ENCODE measurements at regions not wholly inside any gene's neighbourhood (a gene's known extent, or its start where the extent isn't known, plus 50 kb on each side); places are given as distances from the start of the nearest gene placed in this dataset.

DNA sequence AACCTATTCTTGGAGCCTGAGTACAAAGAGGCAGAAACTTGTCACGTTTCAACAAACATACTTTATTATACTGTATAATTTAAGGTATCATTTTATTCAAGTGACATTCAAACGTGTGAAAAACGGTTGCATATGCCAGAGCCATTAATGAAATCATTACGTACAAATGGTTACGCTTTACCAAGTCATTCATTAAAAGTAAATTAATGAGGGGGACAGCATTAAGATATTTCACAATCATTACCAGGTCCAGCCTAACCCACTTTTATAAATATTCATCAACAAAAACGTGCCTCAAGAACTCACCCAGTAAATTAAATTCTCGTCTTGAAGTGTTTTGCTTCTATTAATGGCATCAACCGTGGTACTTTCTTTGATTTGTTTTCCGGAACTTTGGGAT lies 253.0 kb downstream of the RPS24 start:
- no peak overlapping the region for H3K4me3 ChIP-seq
- no peaks in the 10 kb centered on the region for H3K9me3 ChIP-seq
- DNase-seq (no peak), ATAC-seq (ENCODE audit: low FRiP score in 2 of 2) (no peak)
- no peaks in the 10 kb centered on the region for H3K27me3 ChIP-seq
- H3K4me1 ChIP-seq, result no peaks in the 10 kb centered on the region
- H3K36me3 ChIP-seq, result no peaks in the 10 kb centered on the region
- H3K27ac ChIP-seq, result no peak overlapping the region
- TF ChIP-seq, protein P1, sequence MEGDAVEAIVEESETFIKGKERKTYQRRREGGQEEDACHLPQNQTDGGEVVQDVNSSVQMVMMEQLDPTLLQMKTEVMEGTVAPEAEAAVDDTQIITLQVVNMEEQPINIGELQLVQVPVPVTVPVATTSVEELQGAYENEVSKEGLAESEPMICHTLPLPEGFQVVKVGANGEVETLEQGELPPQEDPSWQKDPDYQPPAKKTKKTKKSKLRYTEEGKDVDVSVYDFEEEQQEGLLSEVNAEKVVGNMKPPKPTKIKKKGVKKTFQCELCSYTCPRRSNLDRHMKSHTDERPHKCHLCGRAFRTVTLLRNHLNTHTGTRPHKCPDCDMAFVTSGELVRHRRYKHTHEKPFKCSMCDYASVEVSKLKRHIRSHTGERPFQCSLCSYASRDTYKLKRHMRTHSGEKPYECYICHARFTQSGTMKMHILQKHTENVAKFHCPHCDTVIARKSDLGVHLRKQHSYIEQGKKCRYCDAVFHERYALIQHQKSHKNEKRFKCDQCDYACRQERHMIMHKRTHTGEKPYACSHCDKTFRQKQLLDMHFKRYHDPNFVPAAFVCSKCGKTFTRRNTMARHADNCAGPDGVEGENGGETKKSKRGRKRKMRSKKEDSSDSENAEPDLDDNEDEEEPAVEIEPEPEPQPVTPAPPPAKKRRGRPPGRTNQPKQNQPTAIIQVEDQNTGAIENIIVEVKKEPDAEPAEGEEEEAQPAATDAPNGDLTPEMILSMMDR (IDR thresholded peaks at IDR 0.05), result no peak
- TF ChIP-seq POLR2AphosphoS5 (IDR thresholded peaks at IDR 0.05) (no peak), EP300 (IDR thresholded peaks at IDR 0.05) (no peak), POLR2A (IDR thresholded peaks at IDR 0.05) (no peak)
- 86 to 87% methylated on average over 9 of the region's 9 CpGs for WGBS, 2 donors

DNA sequence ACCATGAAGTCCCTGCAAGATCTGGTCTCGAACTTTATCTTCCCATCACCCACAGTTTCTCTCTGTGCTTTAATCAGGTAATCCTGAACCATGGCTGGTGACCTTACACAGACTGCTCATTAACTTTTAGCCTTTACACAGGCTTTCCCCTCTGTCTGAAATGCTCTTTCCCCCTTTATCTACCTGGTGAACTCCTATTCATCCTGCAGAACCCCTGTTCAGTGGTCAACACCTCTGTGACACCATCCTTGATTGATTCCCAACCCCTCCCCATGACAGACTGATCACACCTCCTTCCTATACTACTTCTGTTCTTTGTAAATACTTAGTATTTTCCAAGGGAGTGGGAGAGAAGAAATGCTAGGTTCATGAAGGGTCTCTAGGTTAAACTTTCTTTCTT lies 254.0 kb downstream of the RPS24 start:
- TF ChIP-seq EP300 (IDR thresholded peaks at IDR 0.05) (no peak), POLR2AphosphoS5 (IDR thresholded peaks at IDR 0.05) (no peak), POLR2A (IDR thresholded peaks at IDR 0.05) (no peak)
- TF ChIP-seq, protein P1 (IDR thresholded peaks at IDR 0.05), result no peak
- Histone ChIP-seq H3K4me3 (no peak overlapping the region), H3K4me1 (no peaks in the 10 kb centered on the region), H3K9me3 (no peaks in the 10 kb centered on the region), H3K36me3 (no peaks in the 10 kb centered on the region), H3K27me3 (no peaks in the 10 kb centered on the region), H3K27ac (no peak overlapping the region)
- DNase-seq (no peak), ATAC-seq (ENCODE audit: low FRiP score in 2 of 2) (no peak)
- 78 to 84% methylated on average over 1 of the region's 1 CpG for WGBS, 2 donors

DNA sequence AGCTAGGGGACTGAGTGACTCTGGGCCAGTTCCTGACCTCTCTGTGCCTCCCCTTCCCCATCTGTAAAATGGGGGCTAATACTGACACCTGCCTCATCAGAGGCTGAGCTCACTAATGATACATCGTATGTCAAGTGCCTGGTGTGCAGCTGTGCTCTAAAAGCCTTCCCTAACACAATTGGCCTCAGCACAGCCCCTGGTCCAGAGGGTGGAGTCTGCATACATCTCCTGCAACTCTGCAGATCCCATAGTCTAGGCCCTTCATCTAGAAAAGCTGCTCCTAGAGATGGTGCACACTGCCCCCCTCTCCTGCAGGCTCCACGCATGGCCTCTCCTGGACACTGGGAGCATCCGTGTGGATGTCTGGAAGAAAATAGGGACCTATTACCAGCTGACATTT lies 255.0 kb downstream of the RPS24 start:
- no peaks in the 10 kb centered on the region for H3K36me3 ChIP-seq
- ATAC-seq (ENCODE audit: low FRiP score in 2 of 2), result no peak
- no peaks in the 10 kb centered on the region for H3K9me3 ChIP-seq
- 92 to 93% methylated on average over 3 of the region's 3 CpGs for WGBS, 2 donors
- H3K27me3 ChIP-seq, result no peaks in the 10 kb centered on the region
- DNase-seq, result no peak
- no peak overlapping the region for H3K27ac ChIP-seq
- H3K4me3 ChIP-seq, result no peak overlapping the region
- no peak for TF ChIP-seq EP300 (IDR thresholded peaks at IDR 0.05)
- TF ChIP-seq POLR2A (IDR thresholded peaks at IDR 0.05), result no peak
- TF ChIP-seq, protein P1 (IDR thresholded peaks at IDR 0.05), result no peak
- TF ChIP-seq POLR2AphosphoS5 (IDR thresholded peaks at IDR 0.05), result no peak
- no peaks in the 10 kb centered on the region for H3K4me1 ChIP-seq

DNA sequence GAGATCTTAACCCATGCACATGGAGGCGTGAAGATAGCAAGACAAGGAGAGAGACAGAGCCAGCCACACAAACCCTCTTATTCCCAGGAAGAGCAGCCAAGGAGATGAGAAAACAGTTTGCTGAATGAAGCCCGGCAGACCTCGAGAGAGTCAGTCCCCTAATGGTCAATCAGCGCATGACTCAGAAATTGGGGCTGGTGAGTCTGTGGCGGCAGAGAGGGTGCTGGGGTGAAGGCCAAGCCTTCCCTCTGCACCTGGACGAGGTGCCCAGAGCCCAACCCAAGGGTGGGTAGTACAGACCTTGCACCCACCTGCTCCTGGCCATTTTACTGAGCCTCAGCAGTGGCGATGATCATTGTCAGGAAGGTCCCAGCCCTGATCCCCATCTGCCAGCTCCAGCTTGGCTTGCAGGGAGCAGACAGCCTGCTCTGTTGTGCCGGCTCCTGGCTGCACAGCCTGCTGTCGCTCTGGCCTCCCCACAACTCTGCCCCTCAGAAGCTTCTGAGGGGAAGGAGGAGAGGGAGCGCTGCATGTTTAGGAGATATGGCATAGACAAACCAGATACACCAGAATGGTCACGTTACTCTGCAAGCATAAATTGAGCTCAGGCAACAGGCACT lies 256.6 kb downstream of the RPS24 start:
- H3K4me3 ChIP-seq, result no peak overlapping the region
- ATAC-seq (ENCODE audit: low FRiP score in 2 of 2), result no peak
- 81 to 89% methylated on average over 7 to 10 of the region's 11 CpGs for whole genome bisulfite sequencing, 2 donors
- no peaks in the 10 kb centered on the region for H3K9me3 ChIP-seq
- DNase-seq, result no peak
- no peak overlapping the region for H3K27ac ChIP-seq
- no peaks in the 10 kb centered on the region for H3K27me3 ChIP-seq
- no peaks in the 10 kb centered on the region for H3K36me3 ChIP-seq
- no peaks in the 10 kb centered on the region for H3K4me1 ChIP-seq
- TF ChIP-seq POLR2A (IDR thresholded peaks at IDR 0.05) (no peak), EP300 (IDR thresholded peaks at IDR 0.05) (no peak), POLR2AphosphoS5 (IDR thresholded peaks at IDR 0.05) (no peak)
- TF ChIP-seq, protein P1 (IDR thresholded peaks at IDR 0.05), result no peak

DNA sequence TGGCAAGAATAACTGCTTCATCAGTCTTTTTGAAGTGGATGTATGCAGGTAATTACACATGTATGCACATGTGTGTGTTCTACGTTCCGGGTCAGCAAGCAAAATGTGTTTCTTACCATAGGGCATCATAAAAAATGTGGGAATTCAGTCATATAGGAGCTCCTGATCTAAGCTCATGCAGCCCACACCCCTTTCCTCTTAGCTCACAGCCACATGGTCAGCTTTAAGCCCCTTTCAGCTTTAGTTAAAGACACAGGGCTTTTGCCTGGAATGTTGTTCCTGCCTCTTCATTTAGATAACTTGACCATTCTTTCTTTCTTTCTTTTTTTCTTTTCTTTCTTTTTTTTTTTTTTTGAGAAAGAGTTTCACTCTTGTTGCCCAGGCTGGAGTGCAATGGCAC lies 258.1 kb downstream of the RPS24 start:
- WGBS, 2 donors, result 79 to 93% methylated on average over 2 of the region's 2 CpGs
- DNase-seq (no peak), ATAC-seq (ENCODE audit: low FRiP score in 2 of 2) (no peak)
- Histone ChIP-seq H3K27me3 (no peaks in the 10 kb centered on the region), H3K4me1 (no peaks in the 10 kb centered on the region), H3K36me3 (no peaks in the 10 kb centered on the region), H3K27ac (no peak overlapping the region), H3K4me3 (no peak overlapping the region), H3K9me3 (no peaks in the 10 kb centered on the region)
- no peak for TF ChIP-seq POLR2A (IDR thresholded peaks at IDR 0.05)
- TF ChIP-seq EP300 (IDR thresholded peaks at IDR 0.05), result no peak
- TF ChIP-seq, protein P1 (IDR thresholded peaks at IDR 0.05), result no peak
- TF ChIP-seq POLR2AphosphoS5 (IDR thresholded peaks at IDR 0.05), result no peak
